ENCODE measurements at regions not wholly inside any gene's neighbourhood (a gene's known extent, or its start where the extent isn't known, plus 50 kb on each side); places are given as distances from the start of the nearest gene placed in this dataset.
A peak's percentile ranks its signal among the peaks of the same experiment; 100 is the strongest.
"Not testable (repeated sequence)": the region's sequence is repeated elsewhere in the genome, so short reads cannot be mapped to it uniquely, and the experiment has no call there.

DNA sequence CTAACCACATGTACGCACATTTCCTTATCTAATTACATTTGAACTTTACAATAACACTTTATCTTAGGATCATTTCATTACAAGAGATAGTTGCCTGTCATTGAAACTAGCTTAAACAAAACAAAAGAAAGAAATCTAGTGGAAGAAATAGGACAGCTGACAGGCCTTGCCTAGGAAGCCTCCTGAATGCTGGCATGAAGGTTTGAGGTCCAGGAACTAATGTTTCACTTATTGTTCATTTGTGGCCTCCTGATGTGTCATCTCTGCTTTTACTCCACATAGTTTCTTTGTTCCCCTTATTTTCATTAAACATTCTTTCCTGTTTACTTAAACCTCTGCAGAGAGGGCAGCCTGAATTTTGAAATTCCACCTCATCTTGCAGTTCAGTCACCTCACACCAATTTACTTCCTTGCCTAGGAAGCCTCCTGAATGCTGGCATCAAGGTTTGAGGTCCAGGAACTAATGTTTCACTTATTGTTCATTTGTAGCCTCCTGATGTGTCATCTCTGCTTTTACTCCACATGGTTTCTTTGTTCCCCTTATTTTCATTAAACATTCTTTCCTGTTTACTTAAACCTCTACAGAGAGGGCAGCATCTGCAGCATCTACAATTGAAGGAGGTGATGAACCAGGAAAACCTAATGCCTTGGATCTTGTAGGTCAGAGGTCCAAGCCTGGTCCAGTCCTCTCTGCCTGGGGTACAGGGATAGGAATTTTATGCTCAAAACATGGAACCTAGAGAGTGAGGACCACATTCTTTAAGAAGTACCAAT is 319.2 kb downstream of the SPATA31A1 start:
- DNase-seq: not testable (repeated sequence)

DNA sequence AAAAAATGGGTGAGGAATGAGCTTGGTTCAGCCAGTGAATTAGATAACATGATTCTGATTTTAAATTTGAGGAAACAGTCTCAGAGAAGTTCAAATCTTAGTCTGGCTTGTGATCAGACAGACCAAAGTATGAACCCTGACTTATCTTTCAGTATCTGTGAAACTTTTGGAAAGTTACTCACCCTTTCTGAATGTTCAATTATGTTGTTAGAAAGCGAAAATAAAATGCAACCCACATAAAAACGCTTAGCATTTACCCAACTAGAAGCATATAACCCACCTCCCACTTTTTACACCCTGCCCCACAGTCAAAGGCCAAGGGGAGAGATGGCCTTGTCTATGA is 319.7 kb downstream of the SPATA31A1 start:
- DNase-seq: not testable (repeated sequence)

DNA sequence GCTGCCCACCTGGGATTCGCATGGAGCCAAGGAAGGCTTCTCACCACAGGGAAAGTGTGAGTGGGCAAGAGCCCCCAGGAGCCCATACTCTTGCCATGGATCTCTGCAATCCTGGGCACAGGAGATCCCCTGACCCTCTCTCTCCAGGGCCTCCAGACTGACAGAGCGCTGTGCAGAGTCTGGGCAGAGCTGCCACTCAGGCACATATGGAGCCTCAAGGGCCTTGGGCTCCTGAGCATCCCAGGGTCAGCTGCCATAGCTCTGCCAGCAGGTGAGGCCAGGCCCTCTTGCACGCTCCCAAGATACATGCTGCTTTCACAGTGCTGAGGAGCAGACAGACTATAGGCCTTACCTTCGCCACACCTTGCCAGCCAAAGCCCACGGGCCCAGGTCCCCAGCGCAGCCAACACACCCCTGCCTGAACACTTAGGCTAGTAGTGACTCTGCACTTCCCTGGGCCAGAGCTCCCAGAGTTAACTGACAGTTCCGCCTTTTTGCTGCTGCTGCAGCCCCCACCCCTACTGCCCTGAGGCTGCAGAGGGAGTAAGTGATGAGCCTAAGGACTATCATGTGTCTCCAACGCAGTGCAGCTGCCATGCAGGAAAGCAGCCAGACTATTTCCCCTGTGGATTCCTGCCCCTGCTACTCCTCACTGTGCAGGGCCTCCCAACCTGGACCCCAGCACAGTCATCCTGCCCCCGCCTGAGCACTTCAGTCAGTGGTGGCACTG is 323.2 kb downstream of the SPATA31A1 start:
- not testable (repeated sequence) for DNase-seq

DNA sequence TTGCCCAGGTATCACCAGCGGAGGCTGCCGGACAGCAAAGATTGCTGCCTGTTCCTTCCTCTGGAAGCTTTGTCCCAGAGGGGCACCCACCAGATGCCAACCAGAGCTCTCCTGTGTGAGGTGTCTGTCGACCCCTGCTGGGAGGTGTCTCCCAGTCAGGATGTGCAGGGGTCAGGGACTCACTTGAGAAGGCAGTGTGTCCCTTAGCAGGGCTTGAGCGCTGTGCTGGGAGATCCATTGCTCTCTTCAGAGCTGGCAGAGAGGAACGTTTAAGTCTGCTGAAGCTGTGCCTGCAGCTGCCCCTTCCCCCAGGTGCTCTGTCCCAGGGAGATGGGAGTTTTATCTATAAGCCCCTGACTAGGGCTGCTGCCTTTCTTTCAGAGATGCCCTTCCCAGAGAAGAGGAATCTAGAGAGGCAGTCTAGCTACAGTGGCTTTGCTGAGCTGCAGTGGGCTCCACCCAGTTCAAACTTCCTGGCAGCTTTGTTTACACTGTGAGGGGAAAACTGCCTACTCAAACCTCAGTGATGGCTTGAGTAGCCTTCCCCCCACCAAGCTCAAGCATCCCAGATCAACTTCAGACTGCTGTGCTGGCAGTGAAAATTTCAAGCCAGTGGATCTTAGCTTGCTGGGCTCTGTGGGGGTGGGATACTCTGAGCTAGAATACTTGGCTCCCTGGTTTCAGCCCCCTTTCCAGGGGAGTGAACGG is 325.4 kb downstream of the SPATA31A1 start:
- DNase-seq: not testable (repeated sequence)

DNA sequence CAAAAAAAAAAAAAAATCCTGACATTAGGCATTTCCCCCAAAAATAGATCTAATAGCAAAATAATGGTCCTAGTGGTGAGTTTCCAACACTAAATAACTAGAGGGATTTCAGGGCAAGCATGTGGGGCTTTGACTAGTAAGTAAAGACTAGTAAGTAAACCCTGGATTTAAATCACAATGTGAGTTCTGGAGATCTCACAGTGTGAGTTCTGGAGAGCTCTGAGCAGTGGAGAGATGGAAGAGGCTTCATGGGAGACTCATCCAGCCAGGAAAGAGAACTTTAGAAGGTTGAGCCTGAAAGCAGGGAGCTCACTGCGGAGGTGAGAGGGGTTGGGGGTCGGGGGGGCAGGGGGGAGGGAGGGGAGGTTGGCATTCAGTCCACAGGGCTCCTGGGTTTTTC is 373.4 kb downstream of the SPATA31A1 start:
- DNase-seq: not testable (repeated sequence)

DNA sequence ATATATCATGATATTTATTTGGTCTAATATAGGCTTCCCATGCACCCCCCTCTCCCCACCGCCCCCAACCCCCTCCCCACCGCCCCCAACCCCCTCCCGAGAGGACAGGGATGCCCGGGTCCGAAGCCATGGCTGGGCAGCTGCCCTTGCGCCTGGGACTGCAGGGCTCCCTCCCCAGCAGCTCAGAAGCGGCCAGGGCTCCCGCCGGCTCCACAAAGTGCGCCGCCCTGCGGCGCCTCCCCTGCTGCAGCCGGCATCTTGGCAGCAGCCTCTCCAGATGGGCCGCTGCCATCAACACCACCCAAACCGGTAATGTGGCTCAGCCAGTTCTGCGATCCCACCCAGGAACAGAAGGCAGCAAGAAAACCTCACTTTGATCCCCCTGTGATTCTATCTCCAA is 389.4 kb downstream of the SPATA31A1 start:
- not testable (repeated sequence) for DNase-seq

DNA sequence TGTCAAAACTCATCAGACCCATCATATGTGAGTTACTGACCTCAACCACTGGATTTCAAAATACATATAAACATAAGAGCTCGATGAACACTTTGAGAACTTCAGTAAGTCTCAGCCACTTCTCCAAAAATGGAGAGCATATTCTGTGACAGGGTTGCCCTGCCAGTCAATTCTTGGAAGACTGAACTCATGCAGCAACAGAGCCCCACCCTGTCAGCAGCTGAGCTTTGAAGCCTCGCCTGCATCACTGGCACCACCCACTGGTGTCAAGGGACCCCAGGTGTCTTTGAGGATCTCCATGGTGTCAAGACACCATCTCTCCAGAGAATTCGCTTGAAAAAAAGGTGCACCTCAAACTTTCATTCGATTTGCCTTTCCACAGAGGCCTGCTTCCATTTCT is 420.1 kb downstream of the SPATA31A1 start:
- not testable (repeated sequence) for DNase-seq

DNA sequence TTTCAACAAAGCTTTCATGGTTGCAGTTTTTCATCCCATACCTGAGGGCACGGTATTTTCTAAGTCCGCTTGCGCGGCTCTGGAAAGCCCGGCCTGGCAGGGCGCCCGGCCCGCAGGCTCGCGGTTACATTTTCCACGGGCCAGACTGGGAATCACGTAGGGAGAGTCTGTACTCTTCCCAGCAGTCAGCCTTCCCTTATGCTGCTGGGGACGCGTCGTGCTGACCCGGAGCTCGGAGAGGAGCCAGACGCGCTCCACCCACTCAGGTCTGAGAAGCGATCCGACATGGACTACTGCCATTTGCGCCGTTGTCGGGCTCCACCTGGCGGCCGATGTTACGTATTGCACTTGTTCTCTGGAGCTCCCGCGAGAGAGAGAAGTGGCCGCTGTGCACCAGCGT is 435.9 kb downstream of the SPATA31A1 start:
- DNase-seq: not testable (repeated sequence)

DNA sequence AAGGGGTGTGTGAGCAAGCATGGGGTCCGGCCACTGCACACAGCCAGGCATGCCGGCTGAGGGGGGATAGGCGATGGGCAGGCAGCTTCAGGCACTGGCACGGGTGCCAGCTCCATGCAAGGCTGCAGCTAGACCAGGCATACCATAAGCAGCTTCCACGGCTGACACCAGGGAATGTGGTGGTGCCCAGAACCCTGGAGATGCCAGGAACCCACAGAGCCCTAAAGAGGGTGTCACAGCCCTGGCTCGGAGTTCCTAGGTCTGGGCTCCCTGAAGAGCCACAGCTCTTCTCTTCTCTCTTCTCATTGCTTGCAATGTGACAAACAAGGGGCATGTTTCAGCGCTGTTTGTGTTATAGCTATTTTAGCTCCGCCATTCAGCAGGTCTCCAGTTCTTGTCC is 442.5 kb downstream of the SPATA31A1 start:
- DNase-seq: not testable (repeated sequence)

DNA sequence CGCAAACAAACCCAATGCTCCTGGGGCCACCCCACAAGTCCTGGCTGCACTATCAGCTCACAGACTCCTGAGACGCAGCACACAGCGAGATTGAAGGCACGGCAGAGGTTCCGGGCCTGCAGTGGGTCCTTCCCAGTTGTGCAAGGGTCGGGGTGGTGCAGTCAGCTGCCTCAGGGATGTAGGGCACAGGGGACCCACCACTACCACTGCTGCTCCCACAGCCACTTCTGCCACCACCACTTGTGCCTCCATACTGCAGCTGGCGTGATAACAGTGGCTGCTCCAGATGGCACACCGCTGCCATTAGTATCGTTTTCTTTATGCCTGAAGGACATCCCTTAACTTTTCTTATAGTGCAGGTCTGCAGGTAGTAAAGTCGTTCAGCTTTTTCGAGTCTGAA is 443.8 kb downstream of the SPATA31A1 start:
- DNase-seq: not testable (repeated sequence)

DNA sequence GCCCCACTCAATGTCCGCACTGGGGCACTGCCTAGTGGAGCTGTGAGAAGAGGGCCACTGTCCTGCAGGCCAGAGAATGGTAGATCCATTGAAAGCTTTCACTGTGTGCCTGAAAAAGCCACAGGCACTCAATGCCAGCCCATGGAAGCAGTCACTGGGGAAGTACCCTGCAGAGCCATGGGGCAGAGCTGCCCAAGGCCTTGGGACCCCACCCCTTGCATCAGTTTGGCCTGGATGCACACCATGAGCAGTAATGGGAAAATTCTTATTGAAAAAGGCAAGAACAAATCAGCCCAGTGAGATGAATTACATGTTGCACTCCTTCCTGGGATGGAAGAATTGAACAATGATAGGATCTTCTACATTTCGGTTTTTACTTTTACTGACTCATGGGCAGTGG is 447.1 kb downstream of the SPATA31A1 start:
- DNase-seq: not testable (repeated sequence)

DNA sequence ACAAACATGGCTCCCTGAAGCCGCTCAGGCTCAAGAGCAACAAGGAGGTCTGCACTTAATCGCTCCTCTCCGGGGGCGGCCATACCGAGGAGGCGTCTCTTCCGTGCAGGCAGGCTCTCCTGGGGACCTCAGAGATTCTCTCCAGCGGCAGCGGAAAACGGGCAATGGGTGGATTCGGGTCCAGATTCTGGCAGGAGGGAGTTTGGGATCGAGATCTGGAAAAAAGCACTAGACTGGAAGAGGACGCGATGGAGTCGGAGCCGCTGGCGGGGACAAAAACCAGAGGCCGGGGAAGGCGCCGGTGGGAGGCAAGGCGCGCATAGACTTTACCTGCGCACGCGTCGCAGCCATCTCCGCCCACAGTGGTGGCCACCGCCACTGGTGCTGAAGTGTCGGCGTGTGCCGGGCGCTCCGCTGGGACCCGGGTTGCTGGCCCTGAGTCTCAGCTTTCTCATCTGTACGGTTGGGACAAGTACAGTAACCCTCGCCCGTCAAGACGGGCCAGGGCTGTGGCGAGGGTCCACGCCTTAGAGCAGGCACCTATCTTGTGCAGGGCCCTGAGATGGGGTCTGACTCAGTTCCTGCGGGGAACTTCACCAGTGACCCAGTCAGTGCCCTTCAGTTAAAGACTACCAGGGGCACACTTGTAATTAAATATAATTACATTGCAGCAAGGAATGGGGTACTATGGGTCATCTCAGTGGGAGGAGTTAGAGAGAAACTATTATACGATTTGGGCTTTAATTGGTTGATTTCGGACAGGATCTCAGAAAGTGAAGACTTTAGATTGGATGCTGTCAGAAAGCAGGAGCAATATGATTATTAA is 454.1 kb downstream of the SPATA31A1 start:
- peak; percentile 79 for DNase-seq

DNA sequence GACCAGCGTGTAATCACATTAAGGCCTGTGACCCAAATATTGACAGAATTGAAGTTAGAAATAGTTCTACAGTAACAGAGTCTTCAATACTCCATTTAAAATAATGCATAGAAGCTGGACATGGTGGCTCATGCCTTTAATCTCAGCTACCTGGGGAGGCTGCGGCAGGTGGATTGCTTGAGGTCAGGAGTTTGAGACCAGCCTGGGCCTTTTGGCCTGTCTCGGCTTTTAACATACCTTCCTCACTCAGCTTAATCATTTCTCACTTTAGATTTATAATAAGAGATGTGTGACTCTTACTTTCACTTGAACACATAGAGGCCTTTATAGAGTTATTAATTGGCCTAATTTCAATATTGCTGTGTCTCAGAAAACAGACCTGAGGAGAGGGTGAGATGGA is 454.9 kb downstream of the SPATA31A1 start:
- DNase-seq: not testable (repeated sequence)

DNA sequence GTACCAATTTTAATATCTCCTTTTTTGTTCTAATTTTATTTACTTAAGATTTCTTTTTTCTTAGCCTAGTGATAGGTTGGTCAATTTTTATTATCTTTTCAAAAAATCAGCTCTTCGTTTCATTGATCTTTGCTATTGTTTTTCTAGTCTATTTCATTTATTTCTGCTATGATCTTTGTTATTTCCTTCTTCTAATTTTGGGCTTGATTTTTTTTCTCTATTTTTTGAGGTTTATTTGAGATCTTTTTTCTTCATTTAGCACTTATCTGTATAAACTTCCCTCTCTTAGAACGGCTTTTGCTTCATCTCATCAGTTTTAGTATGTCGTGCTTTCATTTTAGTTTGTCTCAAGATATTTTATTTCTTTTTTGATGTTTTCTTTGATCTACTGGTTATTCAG is 456.1 kb downstream of the SPATA31A1 start:
- DNase-seq: not testable (repeated sequence)

DNA sequence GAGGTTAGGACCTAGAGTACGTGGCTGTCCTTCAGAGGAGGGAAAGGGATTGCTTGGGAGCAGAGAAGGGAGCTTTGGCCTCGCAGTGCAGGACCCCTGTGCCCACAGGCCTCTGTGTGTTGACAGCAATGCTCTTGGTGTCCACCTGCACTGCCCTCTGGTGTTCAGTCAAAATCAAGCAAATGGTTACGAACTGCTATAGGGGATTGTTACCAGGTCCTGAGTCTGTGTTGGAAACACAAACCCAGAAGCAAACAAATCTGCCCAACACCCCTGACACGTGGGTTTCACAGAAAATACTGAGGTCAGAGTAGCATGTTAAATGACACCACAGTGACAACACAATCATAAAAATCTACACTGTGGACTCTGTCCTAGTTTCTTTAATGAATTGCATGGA is 473.0 kb downstream of the SPATA31A1 start:
- not testable (repeated sequence) for DNase-seq
